Activated T-cell treated with anti-CD3 and anti-CD28 coated beads, Interleukin-2, amount 50 U/mL, for 4 hours (primary cell): ENCODE measurements at regions not wholly inside any gene's neighbourhood (a gene's known extent, or its start where the extent isn't known, plus 50 kb on each side); places are given as distances from the start of the nearest gene placed in this dataset.

Experiments used
- ATAC-seq, 2 donors: fragments of 200-7000 bp; cut with Tn5 transposase; one replicate each; pipeline ENCODE4 v1.10.0; 2021
- DNase-seq: peaks from one replicate; pipeline ENCODE4 v3.0.0-alpha.2; 2020
- H3K27me3 Mint-ChIP-seq: one replicate; pipeline ENCODE4 v1.8.0; 2021; ENCODE audit warnings: low read depth, mixed read lengths
- H3K36me3 Mint-ChIP-seq: one replicate; pipeline ENCODE4 v1.8.0; 2022; ENCODE audit warnings: mixed read lengths; ENCODE audit not compliant: insufficient read depth
- H3K4me1 Mint-ChIP-seq: one replicate; pipeline ENCODE4 v1.8.0; 2021; ENCODE audit warnings: low read depth, mixed read lengths
- H3K4me3 Mint-ChIP-seq: one replicate; pipeline ENCODE4 v1.8.0; 2021; ENCODE audit warnings: mild to moderate bottlenecking, moderate library complexity, mixed read lengths
- H3K9me3 Mint-ChIP-seq: one replicate; pipeline ENCODE4 v1.8.0; 2021; ENCODE audit warnings: mixed read lengths

- DNase-seq (no peak), ATAC-seq (no peak)
- Mint-ChIP-seq H3K27me3 (peaks cover 2% of the 10 kb centered on the region), H3K4me1 (no peaks in the 10 kb centered on the region), H3K9me3 (no peaks in the 10 kb centered on the region), H3K36me3 (no peaks in the 10 kb centered on the region), H3K4me3 (no peak overlapping the region)
Observed at GRCh38 chr10:70939441-70940003, 51.2 kb upstream of the PCBD1 start.

GRCh38 chr10:70940834-70941568 is 52.6 kb upstream of the PCBD1 start:
- DNase-seq: no peak
- no peaks in the 10 kb centered on the region for H3K4me1 Mint-ChIP-seq
- H3K4me3 Mint-ChIP-seq: no peak overlapping the region
- ATAC-seq: no peak
- H3K27me3 Mint-ChIP-seq: peaks cover 2% of the 10 kb centered on the region
- no peaks in the 10 kb centered on the region for H3K9me3 Mint-ChIP-seq
- H3K36me3 Mint-ChIP-seq: no peaks in the 10 kb centered on the region

- Mint-ChIP-seq H3K4me1 (no peaks in the 10 kb centered on the region), H3K36me3 (no peaks in the 10 kb centered on the region), H3K4me3 (no peak overlapping the region), H3K9me3 (no peaks in the 10 kb centered on the region), H3K27me3 (peaks cover 2% of the 10 kb centered on the region)
- DNase-seq: no peak
- ATAC-seq: no peak
Observed at GRCh38 chr10:70942125-70942524, 53.8 kb upstream of the PCBD1 start.

GRCh38 chr10:70942725-70943124 is 54.4 kb upstream of the PCBD1 start:
- Mint-ChIP-seq H3K36me3 (no peaks in the 10 kb centered on the region), H3K4me1 (no peaks in the 10 kb centered on the region), H3K4me3 (no peak overlapping the region), H3K9me3 (no peaks in the 10 kb centered on the region), H3K27me3 (peaks cover 2% of the 10 kb centered on the region)
- DNase-seq (no peak), ATAC-seq (no peak)

- Mint-ChIP-seq H3K4me1 (no peaks in the 10 kb centered on the region), H3K36me3 (no peaks in the 10 kb centered on the region), H3K4me3 (no peak overlapping the region), H3K9me3 (no peaks in the 10 kb centered on the region), H3K27me3 (peaks cover 5% of the 10 kb centered on the region)
- no peak for ATAC-seq
- no peak for DNase-seq
Observed at GRCh38 chr10:70943249-70943648, 54.9 kb upstream of the PCBD1 start.

GRCh38 chr10:70943841-70944466 is 55.6 kb upstream of the PCBD1 start:
- Mint-ChIP-seq H3K4me3 (no peak overlapping the region), H3K9me3 (no peaks in the 10 kb centered on the region), H3K27me3 (peaks cover 5% of the 10 kb centered on the region), H3K36me3 (no peaks in the 10 kb centered on the region), H3K4me1 (no peaks in the 10 kb centered on the region)
- ATAC-seq (no peak), DNase-seq (no peak)

- H3K9me3 Mint-ChIP-seq: no peaks in the 10 kb centered on the region
- H3K36me3 Mint-ChIP-seq: no peaks in the 10 kb centered on the region
- H3K27me3 Mint-ChIP-seq: peaks cover 8% of the 10 kb centered on the region
- no peaks in the 10 kb centered on the region for H3K4me1 Mint-ChIP-seq
- DNase-seq: no peak
- H3K4me3 Mint-ChIP-seq: no peak overlapping the region
- no peak for ATAC-seq
Observed at GRCh38 chr10:70950037-70950436, 61.7 kb upstream of the PCBD1 start.

- peaks cover 8% of the 10 kb centered on the region for H3K27me3 Mint-ChIP-seq
- H3K9me3 Mint-ChIP-seq: no peaks in the 10 kb centered on the region
- no peak for DNase-seq
- H3K4me1 Mint-ChIP-seq: no peaks in the 10 kb centered on the region
- no peaks in the 10 kb centered on the region for H3K36me3 Mint-ChIP-seq
- no peak for ATAC-seq
- no peak overlapping the region for H3K4me3 Mint-ChIP-seq
Observed at GRCh38 chr10:70950801-70951200, 62.4 kb upstream of the PCBD1 start.

- no peaks in the 10 kb centered on the region for H3K4me1 Mint-ChIP-seq
- DNase-seq (no peak), ATAC-seq (no peak)
Observed at GRCh38 chr10:70952401-70952800, 64.0 kb upstream of the PCBD1 start.

GRCh38 chr10:70952921-70953320 is 64.6 kb upstream of the PCBD1 start:
- H3K4me3 Mint-ChIP-seq: no peak overlapping the region
- no peaks in the 10 kb centered on the region for H3K9me3 Mint-ChIP-seq
- peaks cover 14% of the 10 kb centered on the region for H3K27me3 Mint-ChIP-seq
- no peaks in the 10 kb centered on the region for H3K4me1 Mint-ChIP-seq
- ATAC-seq (no peak), DNase-seq (no peak)
- H3K36me3 Mint-ChIP-seq: no peaks in the 10 kb centered on the region

More at GRCh38 chr10:70952401-70952800, 64.0 kb upstream of the PCBD1 start:
- Mint-ChIP-seq H3K4me3 (no peak overlapping the region), H3K9me3 (no peaks in the 10 kb centered on the region), H3K27me3 (peaks cover 14% of the 10 kb centered on the region), H3K36me3 (no peaks in the 10 kb centered on the region)

GRCh38 chr10:70954381-70955176 is 66.2 kb upstream of the PCBD1 start:
- DNase-seq (no peak), ATAC-seq (no peak)
- no peak overlapping the region for H3K4me3 Mint-ChIP-seq
- H3K9me3 Mint-ChIP-seq: no peaks in the 10 kb centered on the region
- no peaks in the 10 kb centered on the region for H3K4me1 Mint-ChIP-seq
- H3K27me3 Mint-ChIP-seq: peaks cover 11% of the 10 kb centered on the region
- H3K36me3 Mint-ChIP-seq: no peaks in the 10 kb centered on the region

GRCh38 chr10:70956029-70956759 is 67.8 kb upstream of the PCBD1 start:
- H3K4me1 Mint-ChIP-seq: no peaks in the 10 kb centered on the region
- no peaks in the 10 kb centered on the region for H3K36me3 Mint-ChIP-seq
- DNase-seq (no peak), ATAC-seq (no peak)
- no peak overlapping the region for H3K4me3 Mint-ChIP-seq
- peaks cover 7% of the 10 kb centered on the region for H3K27me3 Mint-ChIP-seq
- no peaks in the 10 kb centered on the region for H3K9me3 Mint-ChIP-seq

GRCh38 chr10:70958396-70958795 is 70.0 kb upstream of the PCBD1 start:
- Mint-ChIP-seq H3K4me3 (no peak overlapping the region), H3K4me1 (no peaks in the 10 kb centered on the region), H3K9me3 (no peaks in the 10 kb centered on the region), H3K36me3 (no peaks in the 10 kb centered on the region), H3K27me3 (peaks cover 9% of the 10 kb centered on the region)
- ATAC-seq: no peak
- no peak for DNase-seq

- H3K4me3 Mint-ChIP-seq: no peak overlapping the region
- DNase-seq (no peak), ATAC-seq (no peak)
- H3K9me3 Mint-ChIP-seq: no peaks in the 10 kb centered on the region
- no peaks in the 10 kb centered on the region for H3K36me3 Mint-ChIP-seq
- no peaks in the 10 kb centered on the region for H3K4me1 Mint-ChIP-seq
- peaks cover 11% of the 10 kb centered on the region for H3K27me3 Mint-ChIP-seq
Observed at GRCh38 chr10:70960316-70960715, 72.0 kb upstream of the PCBD1 start.
